NCI-H2081 treated with DMSO at 0.1 percent for 48 hours (cell line): ENCODE measurements at regions not wholly inside any gene's neighbourhood (a gene's known extent, or its start where the extent isn't known, plus 50 kb on each side); places are given as distances from the start of the nearest gene placed in this dataset.
"Not testable (repeated sequence)": the region's sequence is repeated elsewhere in the genome, so short reads cannot be mapped to it uniquely, and the experiment has no call there.

Experiments used
- DNase-seq: peaks from one replicate; lab custom pipeline; 2025; lab: John Stamatoyannopoulos, UW

DNA sequence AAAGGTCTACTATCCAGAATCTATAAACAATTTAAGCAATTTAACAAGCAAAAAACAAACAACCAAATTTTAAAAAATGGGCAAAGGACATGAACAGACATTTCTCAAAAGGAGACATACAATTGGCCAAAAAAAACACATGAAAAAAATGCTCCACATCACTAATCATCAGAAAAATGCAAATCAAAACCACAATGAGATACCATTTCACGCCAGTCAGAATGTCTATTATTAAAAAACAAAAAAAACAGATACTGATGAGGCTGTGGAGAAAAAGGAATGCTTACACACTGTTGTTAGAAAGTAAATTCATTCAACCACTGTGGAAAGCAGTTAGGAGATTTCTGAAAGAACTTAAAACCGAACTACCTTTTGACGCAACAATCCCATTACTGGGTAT is 66.4 kb upstream of the SESTD1 start:
- no peak for DNase-seq

- no peak for DNase-seq
Observed at GRCh38 chr2:179322289-179322688, 57.7 kb upstream of the SESTD1 start.

GRCh38 chr2:179321034-179321433 is 56.4 kb upstream of the SESTD1 start:
- not testable (repeated sequence) for DNase-seq

DNA sequence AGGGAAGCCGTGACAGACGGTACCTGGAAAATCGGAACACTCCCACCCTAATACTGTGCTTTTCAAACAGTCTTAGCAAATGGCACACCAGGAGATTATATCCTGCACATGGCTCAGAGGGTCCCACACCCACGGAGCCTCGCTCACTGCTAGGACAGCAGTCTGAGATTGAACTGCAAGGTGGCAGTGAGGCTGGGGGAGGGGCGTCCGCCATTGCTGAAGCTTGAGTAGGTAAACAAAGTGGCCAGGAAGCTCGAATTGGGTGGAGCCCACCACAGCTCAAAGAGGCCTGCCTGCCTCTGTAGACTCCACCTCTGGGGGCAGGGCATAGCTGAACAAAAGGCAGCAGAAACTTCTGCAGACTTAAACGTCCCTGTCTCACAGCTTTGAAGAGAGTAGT is 50.1 kb upstream of the SESTD1 start:
- DNase-seq: not testable (repeated sequence)
